ENCODE measurements at regions not wholly inside any gene's neighbourhood (a gene's known extent, or its start where the extent isn't known, plus 50 kb on each side); places are given as distances from the start of the nearest gene placed in this dataset.

DNA sequence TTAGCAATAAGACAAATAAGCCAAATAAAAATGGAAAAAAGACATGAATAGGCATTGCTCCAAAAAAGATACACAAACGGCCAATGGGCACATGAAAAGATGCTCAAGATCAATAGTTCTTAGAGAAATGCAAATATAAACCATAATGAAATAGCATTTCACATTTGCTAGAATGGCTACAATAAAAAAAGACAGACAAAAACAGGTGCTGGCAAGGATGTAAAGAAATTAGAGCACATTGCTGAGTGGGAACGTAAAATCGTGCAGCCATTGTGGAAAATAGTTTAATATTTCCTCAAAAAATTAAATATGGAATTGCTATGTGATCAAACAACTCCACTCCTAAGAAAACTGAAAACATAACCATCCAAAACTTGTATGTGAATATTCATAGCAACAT, 160.0 kb upstream of the SPATS2L start:
- Histone ChIP-seq H3K27ac (no peak overlapping the region), H3K36me3 (no peaks in the 10 kb centered on the region), H3K27me3 (no peaks in the 10 kb centered on the region), H3K4me1 (no peaks in the 10 kb centered on the region), H3K9me3 (peaks cover 0 to 13% (median 5%) of the 10 kb centered on the region in 3 donors), H3K4me3 (no peak overlapping the region)
- TF ChIP-seq CTCF (IDR thresholded peaks at IDR 0.05): no peak
- DNase-seq: no peak
- intact Hi-C loops (cut with DNase I; ENCODE audit: low total_unique reads): no loop called here

- no peaks in the 10 kb centered on the region for H3K36me3 ChIP-seq
- intact Hi-C loops (cut with DNase I; ENCODE audit: low total_unique reads): no loop called here
- H3K4me3 ChIP-seq: no peak overlapping the region
- H3K27ac ChIP-seq: no peak overlapping the region
- H3K4me1 ChIP-seq: no peaks in the 10 kb centered on the region
- peaks cover 0 to 13% (median 5%) of the 10 kb centered on the region in 3 donors for H3K9me3 ChIP-seq
- TF ChIP-seq CTCF (IDR thresholded peaks at IDR 0.05): no peak
- no peak for DNase-seq
- no peaks in the 10 kb centered on the region for H3K27me3 ChIP-seq
Measured at GRCh38 chr2:200147371-200147770, 159.1 kb upstream of the SPATS2L start.

DNA sequence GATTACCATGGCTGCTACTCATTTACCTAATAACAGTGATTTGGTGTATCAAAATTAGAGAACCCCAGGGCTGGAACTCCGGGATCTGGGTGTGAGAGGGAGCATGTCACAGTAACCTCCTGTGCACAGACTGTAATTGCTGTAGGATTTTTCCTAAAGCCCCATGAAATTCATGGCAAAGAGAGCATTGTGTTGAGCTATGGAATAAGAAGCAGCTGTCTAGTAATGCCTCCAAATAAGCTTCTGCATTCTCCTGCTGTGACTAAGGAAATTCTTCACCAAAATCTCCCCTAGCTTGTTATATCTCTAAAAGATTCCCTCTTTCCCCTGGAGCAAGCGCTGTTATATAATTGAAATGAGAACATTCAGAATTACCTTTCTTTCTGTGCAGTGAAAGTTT, 158.1 kb upstream of the SPATS2L start:
- intact Hi-C loops (cut with DNase I; ENCODE audit: low total_unique reads): no loop called here
- no peak overlapping the region for H3K4me3 ChIP-seq
- DNase-seq: no peak

GRCh38 chr2:200150411-200151086, 155.9 kb upstream of the SPATS2L start:
- Histone ChIP-seq H3K4me1 (no peaks in the 10 kb centered on the region), H3K4me3 (no peak overlapping the region), H3K9me3 (peaks cover 0 to 6% (median 0%) of the 10 kb centered on the region in 3 donors), H3K27ac (no peak overlapping the region), H3K36me3 (no peaks in the 10 kb centered on the region), H3K27me3 (no peaks in the 10 kb centered on the region)
- no peak for TF ChIP-seq CTCF (IDR thresholded peaks at IDR 0.05)
- DNase-seq: no peak
- intact Hi-C loops (cut with DNase I; ENCODE audit: low total_unique reads): no loop called here

More for the DNA sequence above, 158.1 kb upstream of the SPATS2L start:
- Histone ChIP-seq H3K9me3 (peaks cover 0 to 13% (median 5%) of the 10 kb centered on the region in 3 donors), H3K36me3 (no peaks in the 10 kb centered on the region), H3K4me1 (no peaks in the 10 kb centered on the region), H3K27me3 (no peaks in the 10 kb centered on the region), H3K27ac (no peak overlapping the region)
- TF ChIP-seq CTCF (IDR thresholded peaks at IDR 0.05): no peak

DNA sequence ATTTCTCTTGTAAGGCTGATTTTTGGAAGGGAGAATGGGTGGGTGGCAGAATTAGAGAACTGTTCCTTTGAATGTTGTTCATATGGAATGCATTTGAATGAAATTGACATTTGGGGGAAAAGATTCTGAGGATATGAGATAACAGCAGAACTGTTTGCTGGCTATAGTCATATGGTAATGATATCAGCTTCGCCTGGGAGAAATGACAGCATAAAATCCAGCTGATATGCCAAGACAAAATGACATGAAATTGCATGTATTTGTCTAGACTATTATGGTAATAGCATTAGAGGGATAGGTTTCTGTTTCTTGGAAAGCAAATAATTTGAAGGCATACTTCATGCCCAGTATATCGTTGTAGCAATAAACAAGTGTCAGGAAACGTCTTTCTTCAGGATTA, 150.8 kb upstream of the SPATS2L start:
- no peaks in the 10 kb centered on the region for H3K4me1 ChIP-seq
- H3K27ac ChIP-seq: no peak overlapping the region
- no peaks in the 10 kb centered on the region for H3K27me3 ChIP-seq
- no peak for DNase-seq
- H3K36me3 ChIP-seq: no peaks in the 10 kb centered on the region
- peaks cover 0 to 5% (median 0%) of the 10 kb centered on the region in 3 donors for H3K9me3 ChIP-seq
- peak overlapping the region; percentile 25 to 33 for H3K4me3 ChIP-seq
- TF ChIP-seq CTCF (IDR thresholded peaks at IDR 0.05): no peak
- intact Hi-C loops (cut with DNase I; ENCODE audit: low total_unique reads): no loop called here

All from tibial artery (tissue), 4 donors.